BJ (cell line): ENCODE measurements at regions not wholly inside any gene's neighbourhood (a gene's known extent, or its start where the extent isn't known, plus 50 kb on each side); places are given as distances from the start of the nearest gene placed in this dataset.

Source experiments
- CTCF ChIA-PET: fragments of 350-600 bp; formaldehyde crosslinking; extraction: SDS; loops from one replicate; lab custom pipeline; 2021; ENCODE audit warnings: antibody characterized with exemption, inconsistent platforms; lab: Yijun Ruan, JAX
- POLR2A ChIA-PET: fragments of 300-600 bp; sonication (Branson Sonifier 250); formaldehyde crosslinking; extraction: SDS; loops from one replicate; lab custom pipeline; 2021; ENCODE audit warnings: antibody characterized with exemption; lab: Charles Lee
- DNase-seq: peaks from one replicate; pipeline ENCODE4 v3.0.0-alpha.2; 2011; ENCODE audit warnings: low read depth
- H3K27me3 ChIP-seq: 2 replicates; pipeline ENCODE4 v1.6.0; 2011; ENCODE audit warnings: low read length; ENCODE audit not compliant: control insufficient read depth, insufficient read depth
- H3K36me3 ChIP-seq: 2 replicates; pipeline ENCODE4 v1.5.1; 2011; ENCODE audit warnings: low read length; ENCODE audit not compliant: control insufficient read depth, insufficient read depth
- H3K4me3 ChIP-seq: 2 replicates; pipeline ENCODE4 v1.5.1; 2011; ENCODE audit warnings: low read depth, mild to moderate bottlenecking, control low read depth, low read length
- CTCF ChIP-seq: IDR thresholded peaks from 2 replicates; pipeline ENCODE4 v1.5.1; 2011; ENCODE audit warnings: low read depth, mild to moderate bottlenecking, control low read depth, inconsistent platforms, low read length, moderate library complexity; ENCODE audit not compliant: insufficient read depth

DNA sequence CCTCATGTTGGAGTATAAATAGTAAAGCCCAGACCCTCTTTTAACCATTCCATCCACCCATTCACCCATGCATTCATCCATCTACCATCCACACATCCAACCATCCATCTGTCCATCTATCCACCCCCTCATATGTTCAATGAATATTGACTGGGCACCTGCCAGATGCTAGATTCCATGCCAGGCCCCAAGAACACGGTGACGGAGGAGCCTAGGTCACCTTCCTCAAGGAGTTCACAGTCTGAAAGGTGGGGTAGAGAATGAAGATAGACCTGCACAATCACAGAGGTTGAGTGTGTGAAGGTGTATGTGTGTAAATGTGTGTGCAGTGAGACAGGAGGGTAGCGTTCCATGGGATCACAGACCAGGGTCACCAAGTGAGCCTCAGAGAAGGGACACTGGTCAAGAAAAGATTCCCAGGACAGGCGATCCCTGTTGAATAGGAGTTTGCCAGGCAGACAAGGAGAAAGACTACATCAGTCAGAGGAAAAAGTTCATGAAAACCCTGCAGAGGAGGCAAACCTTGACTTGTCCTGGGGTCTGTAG is 287.2 kb downstream of the CYP26B1 start:
- DNase-seq: no peak
- H3K4me3 ChIP-seq: no peak overlapping the region
- CTCF ChIA-PET: no interaction called here
- H3K36me3 ChIP-seq: no peaks in the 10 kb centered on the region
- TF ChIP-seq CTCF: no peak
- POLR2A ChIA-PET: no interaction called here
- H3K27me3 ChIP-seq: peaks cover 1% of the 10 kb centered on the region

DNA sequence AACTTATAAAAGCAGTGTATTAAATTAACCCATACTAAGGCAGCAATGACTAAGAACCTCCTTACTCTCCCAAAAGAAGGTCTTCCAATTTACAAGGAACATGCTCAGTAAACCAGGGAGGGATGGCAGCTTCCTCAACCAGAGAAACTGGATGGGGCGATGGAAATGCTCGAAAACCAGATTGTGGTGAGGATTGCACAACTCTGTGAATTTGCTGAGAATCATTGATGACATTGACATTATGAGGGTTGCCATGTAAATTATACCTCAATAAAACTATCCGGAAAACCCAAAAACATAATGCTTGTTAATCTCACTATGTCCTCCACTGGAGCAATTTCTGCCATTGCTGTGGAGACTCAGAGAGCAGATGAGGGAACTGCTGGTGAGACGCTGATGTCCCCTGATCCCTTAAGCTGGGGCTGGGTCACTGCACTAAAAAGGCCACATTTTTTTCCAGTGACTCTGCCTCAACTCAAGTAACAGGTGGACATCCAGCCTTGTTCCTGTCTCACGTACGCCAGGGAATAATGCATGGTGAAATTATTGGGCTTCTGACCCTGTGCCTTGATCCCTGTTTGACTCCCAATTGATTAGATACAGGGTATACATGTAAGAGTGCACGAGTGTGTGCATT is 288.3 kb downstream of the CYP26B1 start:
- POLR2A ChIA-PET: no interaction called here
- TF ChIP-seq CTCF: no peak
- Histone ChIP-seq H3K27me3 (peaks cover 3% of the 10 kb centered on the region), H3K4me3 (no peak overlapping the region), H3K36me3 (no peaks in the 10 kb centered on the region)
- DNase-seq: no peak
- CTCF ChIA-PET: no interaction called here

- no peak for TF ChIP-seq CTCF
- ChIA-PET POLR2A (no interaction called here), CTCF (no interaction called here)
- Histone ChIP-seq H3K4me3 (no peak overlapping the region), H3K27me3 (peaks cover 6% of the 10 kb centered on the region), H3K36me3 (no peaks in the 10 kb centered on the region)
- no peak for DNase-seq
These were observed 289.6 kb downstream of the CYP26B1 start for GRCh38 chr2:71858071-71858470.

DNA sequence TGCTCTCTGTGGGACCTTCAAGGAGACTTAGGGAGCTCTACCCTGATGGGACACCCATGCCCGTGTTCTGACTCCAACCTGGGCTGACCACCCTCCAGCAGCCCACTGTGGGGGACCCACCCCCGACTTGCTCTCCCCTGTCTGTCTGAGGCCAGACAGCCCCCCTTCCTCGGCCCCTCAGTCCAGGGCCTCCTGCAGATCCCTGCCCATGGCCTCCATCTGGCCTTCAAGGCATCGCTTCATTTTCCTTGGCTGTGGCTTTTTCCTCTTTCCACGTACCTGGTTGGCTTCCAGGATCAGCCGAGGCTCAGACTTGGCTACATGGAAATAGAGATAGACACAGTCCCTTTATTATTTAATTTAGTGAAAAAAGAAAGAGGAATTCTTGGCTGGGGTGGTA is 290.0 kb downstream of the CYP26B1 start:
- CTCF ChIA-PET: no interaction called here

More for the DNA sequence above, 290.0 kb downstream of the CYP26B1 start:
- POLR2A ChIA-PET: no interaction called here
- TF ChIP-seq CTCF: no peak
- peaks cover 10% of the 10 kb centered on the region for H3K27me3 ChIP-seq
- H3K4me3 ChIP-seq: no peak overlapping the region
- H3K36me3 ChIP-seq: no peaks in the 10 kb centered on the region
- no peak for DNase-seq
